ENCODE measurements at regions not wholly inside any gene's neighbourhood (a gene's known extent, or its start where the extent isn't known, plus 50 kb on each side); places are given as distances from the start of the nearest gene placed in this dataset.

- intact Hi-C loops (cut with DNase I; ENCODE audit: low total_unique reads) (no loop called here), in situ Hi-C loops (cut with MboI; ENCODE audit: low pct_ligation_motif_present in 1 of 4, low pct_unique_long_range_greater_than_20kb in 1 of 4, low sequenced_read_pairs in 3 of 4) (no loop called here)
- H3K4me3 ChIP-seq: no peak overlapping the region
- WGBS, 2 donors (ENCODE audit: low coverage in 1 of 2): 67 to 87% methylated on average over 3 of the region's 3 CpGs
- H3K27me3 ChIP-seq: no peaks in the 10 kb centered on the region
- no peak overlapping the region for H3K27ac ChIP-seq
- no peaks in the 10 kb centered on the region for H3K9me3 ChIP-seq
- H3K4me1 ChIP-seq: peaks cover 0 to 12% (median 8%) of the 10 kb centered on the region in 4 donors
- no peak for DNase-seq
- TF ChIP-seq CTCF (IDR thresholded peaks at IDR 0.05): no peak
- no peak for TF ChIP-seq POLR2A (IDR thresholded peaks at IDR 0.05)
- no peak for TF ChIP-seq EP300 (IDR thresholded peaks at IDR 0.05; ENCODE audit: low read depth)
- no peak for TF ChIP-seq POLR2AphosphoS5 (IDR thresholded peaks at IDR 0.05)
- no peaks in the 10 kb centered on the region for H3K36me3 ChIP-seq
Measured at GRCh38 chr10:121665809-121666208, 67.6 kb upstream of the FGFR2 start.

GRCh38 chr10:121664671-121665070 lies 66.4 kb upstream of the FGFR2 start:
- H3K27ac ChIP-seq: no peak overlapping the region
- no peak for DNase-seq
- no peaks in the 10 kb centered on the region for H3K27me3 ChIP-seq
- 90% methylated on average over 2 of the region's 2 CpGs; no CpG with 5 or more reads in 1 of the 2 donors for WGBS, 2 donors (ENCODE audit: low coverage in 1 of 2)
- no peaks in the 10 kb centered on the region for H3K36me3 ChIP-seq
- in situ Hi-C loops (cut with MboI; ENCODE audit: low pct_ligation_motif_present in 1 of 4, low pct_unique_long_range_greater_than_20kb in 1 of 4, low sequenced_read_pairs in 3 of 4): no loop called here
- no peaks in the 10 kb centered on the region for H3K9me3 ChIP-seq
- intact Hi-C loops (cut with DNase I; ENCODE audit: low total_unique reads): no loop called here
- H3K4me1 ChIP-seq: peaks cover 0 to 12% (median 8%) of the 10 kb centered on the region in 4 donors
- no peak overlapping the region for H3K4me3 ChIP-seq
- no peak for TF ChIP-seq POLR2AphosphoS5 (IDR thresholded peaks at IDR 0.05)
- no peak for TF ChIP-seq CTCF (IDR thresholded peaks at IDR 0.05)
- no peak for TF ChIP-seq POLR2A (IDR thresholded peaks at IDR 0.05)
- no peak for TF ChIP-seq EP300 (IDR thresholded peaks at IDR 0.05; ENCODE audit: low read depth)

GRCh38 chr10:121662945-121663917 lies 65.0 kb upstream of the FGFR2 start:
- in situ Hi-C loops (cut with MboI; ENCODE audit: low pct_ligation_motif_present in 1 of 4, low pct_unique_long_range_greater_than_20kb in 1 of 4, low sequenced_read_pairs in 3 of 4) (no loop called here), intact Hi-C loops (cut with DNase I; ENCODE audit: low total_unique reads) (no loop called here)
- TF ChIP-seq POLR2AphosphoS5 (IDR thresholded peaks at IDR 0.05) (no peak), POLR2A (IDR thresholded peaks at IDR 0.05) (no peak), CTCF (IDR thresholded peaks at IDR 0.05) (peak in 4 of 5 experiments; percentile 16 to 29 (median 23)), EP300 (IDR thresholded peaks at IDR 0.05; ENCODE audit: low read depth) (no peak)
- Histone ChIP-seq H3K4me3 (no peak overlapping the region), H3K27me3 (no peaks in the 10 kb centered on the region), H3K9me3 (no peaks in the 10 kb centered on the region), H3K27ac (no peak overlapping the region), H3K36me3 (no peaks in the 10 kb centered on the region), H3K4me1 (peaks cover 0 to 8% (median under 1%) of the 10 kb centered on the region in 4 donors)
- whole genome bisulfite sequencing, 2 donors (ENCODE audit: low coverage in 1 of 2): 35 to 58% methylated on average over 2 to 11 of the region's 11 CpGs
- DNase-seq: peak; percentile 35

- intact Hi-C loops (cut with DNase I; ENCODE audit: low total_unique reads): no loop called here
- in situ Hi-C loops (cut with MboI; ENCODE audit: low pct_ligation_motif_present in 1 of 4, low pct_unique_long_range_greater_than_20kb in 1 of 4, low sequenced_read_pairs in 3 of 4): no loop called here
- no peaks in the 10 kb centered on the region for H3K9me3 ChIP-seq
- DNase-seq: no peak
- H3K4me3 ChIP-seq: no peak overlapping the region
- no peak overlapping the region for H3K27ac ChIP-seq
- no peaks in the 10 kb centered on the region for H3K36me3 ChIP-seq
- H3K27me3 ChIP-seq: no peaks in the 10 kb centered on the region
- 71 to 91% methylated on average over 7 to 13 of the region's 13 CpGs for WGBS, 2 donors (ENCODE audit: low coverage in 1 of 2)
- TF ChIP-seq EP300 (IDR thresholded peaks at IDR 0.05; ENCODE audit: low read depth) (no peak), CTCF (IDR thresholded peaks at IDR 0.05) (no peak), POLR2A (IDR thresholded peaks at IDR 0.05) (no peak), POLR2AphosphoS5 (IDR thresholded peaks at IDR 0.05) (no peak)
- H3K4me1 ChIP-seq: peaks cover 0 to under 1% (median 0%) of the 10 kb centered on the region in 4 donors
Measured at GRCh38 chr10:121662531-121662930, 64.3 kb upstream of the FGFR2 start.
